HG03066 (cell line): ENCODE measurements at regions not wholly inside any gene's neighbourhood (a gene's known extent, or its start where the extent isn't known, plus 50 kb on each side); places are given as distances from the start of the nearest gene placed in this dataset.

Experiments used
- ATAC-seq: cut with Tn5 transposase; IDR thresholded peaks from one replicate; pipeline ENCODE4 v1.9.1; 2021; ENCODE audit warnings: low read depth; ENCODE audit not compliant: unreplicated experiment

DNA sequence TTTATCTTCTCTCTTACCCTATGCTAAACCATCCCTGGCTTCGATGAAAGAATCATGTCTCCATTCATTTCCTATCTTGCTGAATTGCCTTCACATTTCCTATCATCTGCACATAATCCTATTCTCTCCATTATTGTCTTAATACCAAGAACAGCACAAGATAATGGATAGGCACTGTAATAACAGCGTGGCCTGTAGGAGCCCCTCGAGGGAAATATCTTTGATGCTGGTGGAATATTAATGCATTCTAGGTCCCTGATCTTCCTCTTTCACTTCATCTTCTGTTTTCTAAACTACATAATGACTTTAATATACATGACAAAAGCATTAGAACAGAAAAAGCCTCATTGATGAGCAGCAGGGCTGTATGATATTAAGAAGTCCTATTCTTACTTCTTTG is 720.6 kb downstream of the RWDD3 start:
- no peak for ATAC-seq

DNA sequence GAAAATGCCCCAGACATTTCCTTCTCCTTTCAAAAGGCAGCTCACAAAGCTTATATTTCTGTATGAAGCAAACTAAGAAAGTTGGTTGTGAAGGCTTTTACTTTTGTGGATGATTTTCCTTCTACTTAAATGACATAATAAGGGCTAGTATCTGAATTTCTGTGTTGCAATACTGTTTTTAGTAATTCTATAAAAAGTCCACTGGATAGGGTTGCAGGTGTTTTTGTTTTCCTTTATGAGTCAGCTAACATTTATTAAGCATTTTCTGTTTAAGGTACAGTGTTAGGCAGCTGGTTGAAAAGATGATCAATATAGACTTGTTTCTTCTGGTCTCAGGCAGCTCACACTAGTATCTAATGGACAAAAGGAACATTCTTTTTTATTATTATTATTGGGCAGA is 722.2 kb downstream of the RWDD3 start:
- ATAC-seq = no peak

GRCh38 chr1:95957748-95958147 is 723.7 kb downstream of the RWDD3 start:
- no peak for ATAC-seq

GRCh38 chr1:95966866-95967265 is 732.9 kb downstream of the RWDD3 start:
- ATAC-seq = no peak

- no peak for ATAC-seq
Measured at GRCh38 chr1:95974586-95974985, 740.6 kb downstream of the RWDD3 start.

DNA sequence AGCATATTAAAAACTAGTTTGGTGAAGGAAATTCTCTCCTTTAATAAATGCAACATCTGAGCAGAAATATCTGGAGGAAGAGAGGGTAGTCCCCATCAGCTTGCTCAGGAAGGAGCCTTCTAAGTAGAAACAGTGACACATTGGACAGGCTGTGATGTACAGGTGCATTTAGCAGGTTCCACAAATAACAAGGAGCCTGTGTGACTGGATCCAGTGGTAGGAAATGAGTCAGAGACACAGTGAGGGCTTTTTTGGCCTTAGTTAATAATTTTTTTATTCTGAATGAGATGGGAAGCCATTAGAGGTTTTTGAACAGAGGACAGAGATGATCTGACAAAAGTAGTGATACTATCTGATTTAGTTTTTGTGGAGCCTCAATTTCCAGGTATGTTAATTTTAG is 738.9 kb upstream of the PTBP2 start:
- no peak for ATAC-seq

- ATAC-seq = no peak
Measured at GRCh38 chr1:95983831-95984230, 737.8 kb upstream of the PTBP2 start.

DNA sequence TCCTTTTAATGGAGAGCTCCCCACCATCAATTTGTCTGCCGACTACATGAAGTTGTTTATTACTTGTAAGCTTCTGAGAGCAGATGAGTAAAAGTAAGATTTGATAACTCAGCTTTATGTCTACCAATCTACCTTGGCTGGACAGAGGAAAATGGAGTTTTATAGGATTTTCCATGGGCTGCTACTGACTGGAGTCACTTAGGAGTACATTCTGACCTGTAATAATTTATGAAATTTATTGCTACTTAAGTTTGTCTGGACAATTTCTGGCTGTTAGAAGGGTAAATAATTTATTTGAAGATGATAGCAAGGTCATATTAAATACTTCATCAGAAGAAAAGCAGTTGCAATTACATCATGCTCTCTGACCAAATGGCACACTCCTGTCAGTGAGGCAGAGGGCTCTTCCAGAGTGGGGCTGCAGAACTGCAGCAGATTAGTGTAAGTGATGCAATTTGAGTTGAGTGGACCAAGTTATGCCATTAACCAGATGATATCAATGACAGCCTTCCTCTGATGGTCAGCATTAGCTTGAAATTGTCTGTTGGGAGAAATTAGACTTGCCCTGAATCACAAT is 736.7 kb upstream of the PTBP2 start:
- no peak for ATAC-seq

DNA sequence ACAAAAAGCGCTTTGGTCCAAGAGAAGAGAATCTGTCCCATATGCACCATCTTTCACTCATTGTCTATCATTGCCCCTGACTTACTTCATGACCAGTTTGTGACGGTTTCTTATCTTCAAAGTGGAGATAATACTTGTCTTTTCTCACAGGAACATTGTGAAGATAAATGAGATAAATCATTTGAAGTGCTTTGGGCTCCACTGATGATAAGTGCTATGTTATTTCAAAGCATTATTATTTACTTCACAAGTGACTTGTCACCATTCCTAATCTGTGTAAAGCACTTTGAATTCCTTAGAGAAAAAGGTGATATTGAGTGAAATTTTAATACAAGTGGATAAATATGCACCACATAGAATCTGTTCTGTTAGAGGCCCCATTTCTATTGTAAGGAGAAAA is 731.6 kb upstream of the PTBP2 start:
- ATAC-seq = no peak

DNA sequence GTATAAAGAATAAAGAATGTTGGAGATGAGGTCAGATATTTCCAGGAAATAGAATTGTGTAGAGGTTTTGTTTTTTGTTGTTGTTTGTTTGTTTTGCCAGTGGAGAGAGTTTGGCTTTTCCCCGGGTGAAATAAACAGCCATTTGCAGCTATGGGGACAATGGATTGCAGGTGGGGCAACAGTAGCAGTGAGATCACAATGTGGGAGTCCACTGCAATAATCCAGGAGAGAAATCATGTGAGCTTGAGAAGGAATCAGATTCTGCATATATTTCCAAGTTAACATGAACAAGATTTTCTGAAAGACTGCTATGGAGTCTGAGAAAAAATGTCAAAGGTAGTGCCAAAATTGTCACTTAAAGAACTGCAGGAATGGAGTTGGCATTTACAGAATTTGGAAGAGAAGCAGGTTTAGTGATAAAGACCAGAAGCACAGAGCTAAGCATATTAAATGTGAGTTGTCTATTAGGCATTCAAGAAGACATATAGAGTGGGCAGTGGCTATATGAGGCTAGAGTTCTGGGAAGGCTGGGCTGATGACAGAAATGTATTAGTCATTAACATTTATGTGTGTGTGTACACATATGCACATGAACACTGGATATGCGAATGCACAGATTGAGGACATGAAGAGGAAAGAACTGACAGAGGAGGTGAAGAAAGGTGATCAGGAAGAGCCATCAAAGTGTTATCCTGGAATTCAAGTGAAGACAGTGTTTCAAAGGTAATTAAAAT is 729.6 kb upstream of the PTBP2 start:
- no peak for ATAC-seq

DNA sequence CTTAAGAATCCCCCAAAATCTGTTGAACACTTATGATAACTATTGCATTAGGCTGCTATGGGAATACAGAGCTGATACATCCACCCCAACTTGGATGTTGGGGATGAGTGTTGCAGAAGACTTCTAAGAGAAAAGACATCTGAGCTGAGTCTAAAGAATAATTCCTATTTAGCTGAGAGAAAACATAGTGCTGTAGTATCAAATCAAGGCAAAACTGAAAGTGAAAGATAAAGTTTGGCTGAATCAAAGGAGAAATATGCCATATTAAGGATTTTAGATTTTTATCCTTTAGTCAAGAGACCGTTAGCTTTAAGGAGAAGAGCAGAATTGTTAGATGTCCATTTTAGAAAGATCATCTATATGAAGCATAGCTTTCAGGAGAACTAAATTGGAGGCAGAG is 726.9 kb upstream of the PTBP2 start:
- ATAC-seq = no peak

DNA sequence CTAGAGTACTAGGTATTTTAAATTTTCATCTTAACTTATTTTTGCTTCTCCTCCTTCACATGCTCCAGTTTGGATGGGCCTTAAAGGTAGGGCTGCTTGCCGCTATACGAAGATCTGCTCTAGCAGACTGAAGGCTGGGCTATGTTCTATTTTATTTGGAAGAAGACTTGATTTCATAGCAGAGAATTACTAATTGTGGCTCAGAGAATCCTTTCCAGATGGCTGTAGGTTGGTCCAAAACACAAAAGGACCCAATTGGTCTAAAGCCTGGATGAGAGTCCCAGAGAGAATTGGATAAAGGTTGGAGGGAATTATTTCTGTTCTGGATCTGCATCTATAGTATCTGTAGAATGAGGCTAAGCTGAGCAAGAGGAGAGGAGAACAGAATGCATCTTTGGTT is 719.4 kb upstream of the PTBP2 start:
- no peak for ATAC-seq

DNA sequence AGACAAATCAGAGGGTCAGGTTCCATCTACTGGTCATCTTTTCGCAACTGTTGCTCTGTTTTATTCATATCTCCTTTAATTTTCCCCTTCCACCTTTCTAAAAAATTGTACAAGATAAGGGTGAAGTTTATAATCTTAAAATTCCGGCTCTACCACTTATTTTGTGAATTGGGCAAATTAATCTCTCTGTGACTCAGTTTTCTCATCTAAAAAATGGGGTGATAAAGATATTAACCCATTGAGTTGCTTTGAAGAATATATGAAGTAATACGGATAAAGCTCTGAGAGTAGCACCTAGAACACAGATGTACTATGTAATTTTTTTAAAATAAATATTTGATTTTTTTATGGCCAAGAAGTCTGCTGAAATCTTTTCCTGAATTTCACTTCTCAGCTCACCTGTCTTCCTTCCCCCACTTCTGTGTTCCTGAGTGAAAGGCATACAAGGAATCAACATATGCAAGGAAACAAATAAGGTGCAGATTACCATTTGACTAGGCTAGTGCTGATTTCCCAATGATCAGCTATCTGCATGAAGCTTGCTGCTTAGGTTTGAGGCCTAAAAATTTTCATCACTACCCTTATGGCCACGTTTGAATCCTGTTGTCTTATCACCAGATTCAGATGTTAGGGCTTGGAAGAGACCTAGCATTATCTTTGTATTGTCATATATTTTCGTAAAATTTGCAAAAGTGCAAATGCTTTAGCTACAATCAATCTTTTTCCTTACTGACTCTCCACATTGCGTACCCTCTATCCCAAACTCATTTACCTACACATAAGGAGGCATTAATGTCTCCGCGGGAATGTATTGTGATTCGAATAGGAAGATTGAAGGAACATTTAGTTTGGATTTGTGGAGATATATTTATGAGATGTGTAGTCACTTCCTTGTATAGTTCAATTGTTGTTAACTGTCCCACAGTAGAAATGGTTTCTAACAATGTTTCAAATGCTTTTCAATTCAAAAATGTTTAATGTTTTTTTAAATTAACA is 718.3 kb upstream of the PTBP2 start:
- no peak for ATAC-seq

- ATAC-seq = no peak
Measured at GRCh38 chr1:96009831-96010434, 711.7 kb upstream of the PTBP2 start.

GRCh38 chr1:96011606-96012005 is 710.0 kb upstream of the PTBP2 start:
- ATAC-seq = no peak

GRCh38 chr1:96016219-96016618 is 705.4 kb upstream of the PTBP2 start:
- ATAC-seq = no peak

DNA sequence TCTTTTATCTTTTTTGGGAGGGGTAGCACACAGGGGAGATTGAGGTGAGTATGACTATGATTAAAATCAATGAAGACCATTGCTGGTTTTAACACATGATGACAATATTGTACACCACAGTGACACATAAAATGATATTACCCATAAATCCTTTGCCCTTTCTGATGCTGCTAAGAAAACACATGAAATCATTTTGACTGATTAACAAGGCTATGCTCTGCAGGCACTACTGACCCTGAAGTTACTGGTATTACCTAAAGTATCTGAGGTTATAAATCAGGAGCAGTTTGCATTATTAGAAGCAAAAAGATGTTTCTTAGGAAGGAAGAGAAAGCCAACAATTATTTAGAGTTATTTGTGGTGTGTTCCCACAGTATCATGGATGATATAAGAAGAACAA is 701.2 kb upstream of the PTBP2 start:
- ATAC-seq = no peak

- no peak for ATAC-seq
Measured at GRCh38 chr1:96025062-96025461, 696.5 kb upstream of the PTBP2 start.

GRCh38 chr1:96028071-96028470 is 693.5 kb upstream of the PTBP2 start:
- no peak for ATAC-seq

DNA sequence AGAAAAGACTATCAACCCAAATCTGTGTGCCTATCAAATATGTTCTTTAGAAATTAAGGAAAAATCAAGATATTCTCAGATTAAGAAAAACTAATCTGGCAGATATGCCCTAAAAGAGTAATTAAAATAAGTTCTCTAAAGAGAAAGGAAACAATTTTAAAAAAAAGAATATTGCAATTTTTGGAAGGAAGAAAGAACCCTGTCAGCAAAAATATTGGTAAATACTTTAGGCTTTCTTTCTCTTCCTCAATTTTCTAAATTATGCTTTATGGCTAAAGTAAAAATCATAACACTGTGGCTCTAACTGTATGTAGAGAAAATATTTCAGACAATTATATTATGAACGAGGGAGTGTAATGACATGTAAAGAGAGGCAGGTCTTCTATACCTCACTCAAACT is 691.3 kb upstream of the PTBP2 start:
- no peak for ATAC-seq

GRCh38 chr1:96034006-96034405 is 687.6 kb upstream of the PTBP2 start:
- ATAC-seq = no peak
